Prostate gland (tissue), 2 donors: ENCODE measurements at regions not wholly inside any gene's neighbourhood (a gene's known extent, or its start where the extent isn't known, plus 50 kb on each side); places are given as distances from the start of the nearest gene placed in this dataset.
"Not testable (repeated sequence)": the region's sequence is repeated elsewhere in the genome, so short reads cannot be mapped to it uniquely, and the experiment has no call there.

Source experiments
- CTCF ChIP-seq, 4 experiments: fragments of 200-600 bp in 2 of 4; fragments of 450-650 bp in 2 of 4; sonication (generic) in 2 of 4; IDR thresholded peaks; 1 replicate in 3 of 4; 2 replicates in 1 of 4; pipeline ENCODE4 v1.5.1; 2016 to 2019; ENCODE audit warnings: antibody characterized with exemption in 4 of 4, mild to moderate bottlenecking in 2 of 4, moderate library complexity in 2 of 4
- POLR2A ChIP-seq: fragments of 450-650 bp; IDR thresholded peaks from one replicate; pipeline ENCODE4 v1.6.1; 2016; ENCODE audit warnings: antibody characterized with exemption, mild to moderate bottlenecking

GRCh38 chr5:82506390-82506789 lies 228.2 kb upstream of the RPS23 start:
- not testable (repeated sequence) for TF ChIP-seq CTCF (IDR thresholded peaks at IDR 0.05); POLR2A
